GM12878 (cell line): ENCODE measurements at regions not wholly inside any gene's neighbourhood (a gene's known extent, or its start where the extent isn't known, plus 50 kb on each side); places are given as distances from the start of the nearest gene placed in this dataset.

Source experiments
- ATAC-seq: fragments of 200-7000 bp; cut with Tn5 transposase; 3 replicates; pipeline ENCODE4 v1.9.1; 2020; ENCODE audit warnings: mild to moderate bottlenecking, moderate library complexity
- BruUV-seq: library from RNA; stranded (reverse); fragments of 400-500 nt; replicated peaks from 2 replicates; lab custom pipeline; 2021; lab: Mats Ljungman, UMichigan
- CTCF ChIA-PET: fragments of 300-600 bp; sonication (Branson Sonifier 250); formaldehyde crosslinking; extraction: SDS; loops from one replicate; lab custom pipeline; 2021; ENCODE audit warnings: inconsistent platforms; lab: Yijun Ruan, JAX
- POLR2A ChIA-PET: fragments of 350-600 bp; formaldehyde crosslinking; extraction: SDS; loops from one replicate; lab custom pipeline; 2021; ENCODE audit warnings: inconsistent platforms; lab: Charles Lee
- RAD21 ChIA-PET: fragments of 300-600 bp; sonication (Branson Sonifier 250); formaldehyde crosslinking; loops from one replicate; lab custom pipeline; 2023; ENCODE audit warnings: antibody characterized with exemption; ENCODE audit not compliant: unreplicated experiment; lab: Charles Lee
- SMC1A ChIA-PET: fragments of 300-600 bp; sonication (Branson Sonifier 250); formaldehyde crosslinking; loops from one replicate; lab custom pipeline; 2023; ENCODE audit not compliant: unreplicated experiment, uncharacterized antibody; lab: Charles Lee
- DNase-seq: peaks from one replicate; pipeline ENCODE4 v3.0.0-alpha.2; 2011; ENCODE audit warnings: low read depth, low spot score
- FAIRE-seq: peaks from 3 replicates; lab custom pipeline; 2011; peaks lifted over from hg19 to GRCh38; lab: Jason Lieb, UNC
- H2AFZ ChIP-seq: 2 replicates; pipeline ENCODE4 v1.6.0; 2011; ENCODE audit warnings: low read depth, low read length, control low read depth; ENCODE audit not compliant: control insufficient read depth
- H3K27ac ChIP-seq: 2 replicates; pipeline ENCODE4 v1.5.1; 2011; ENCODE audit warnings: control low read depth; ENCODE audit not compliant: control insufficient read depth, insufficient read depth
- H3K27me3 ChIP-seq, 2 experiments: replicated peaks in 1 of 2; 2 replicates each; pipeline versions ENCODE4 v1.6.0 to v1.6.1; 2011; ENCODE audit warnings: low read length in 1 of 2; ENCODE audit not compliant: control insufficient read depth in 2 of 2, insufficient read depth in 2 of 2
- H3K36me3 ChIP-seq, 2 experiments: 2 replicates each; pipeline ENCODE4 v1.5.1; 2011; ENCODE audit warnings: low read length in 1 of 2; ENCODE audit not compliant: control insufficient read depth in 2 of 2, insufficient read depth in 2 of 2
- H3K4me1 ChIP-seq: 2 replicates; pipeline ENCODE4 v1.6.1; 2011; ENCODE audit warnings: mild to moderate bottlenecking, low read length, moderate library complexity, mixed read lengths; ENCODE audit not compliant: control insufficient read depth, insufficient read depth
- H3K4me2 ChIP-seq: 2 replicates; pipeline ENCODE4 v1.6.0; 2011; ENCODE audit warnings: control low read depth; ENCODE audit not compliant: control insufficient read depth, insufficient read depth
- H3K4me3 ChIP-seq: fragments of 200-600 bp; sonication (generic); 2 replicates; pipeline ENCODE4 v1.5.1; 2016
- H3K79me2 ChIP-seq: 2 replicates; pipeline ENCODE4 v1.6.0; 2011; ENCODE audit warnings: low read length; ENCODE audit not compliant: control insufficient read depth, insufficient read depth
- H3K9ac ChIP-seq: 2 replicates; pipeline ENCODE4 v1.8.0; 2011; ENCODE audit warnings: low read length, control low read depth, mixed read lengths; ENCODE audit not compliant: control insufficient read depth, insufficient read depth
- H3K9me3 ChIP-seq: replicated peaks from 3 replicates; pipeline ENCODE4 v1.5.1; 2011; ENCODE audit warnings: mild to moderate bottlenecking, low read length; ENCODE audit not compliant: control insufficient read depth, insufficient read depth
- H4K20me1 ChIP-seq: 2 replicates; pipeline ENCODE4 v1.6.0; 2011; ENCODE audit not compliant: control insufficient read depth, insufficient read depth
- CHD1 ChIP-seq: IDR thresholded peaks from 2 replicates; pipeline ENCODE4 v1.6.1; 2012; ENCODE audit warnings: low read depth, low read length, improper control_type of control experiment
- CHD4 ChIP-seq: fragments of 200-600 bp; sonication (generic); IDR thresholded peaks from 2 replicates; pipeline ENCODE4 v1.6.1; 2016; ENCODE audit warnings: mild to moderate bottlenecking
- ETV6 ChIP-seq, 2 experiments: fragments of 450-650 bp in 1 of 2; IDR thresholded peaks in 1 of 2; conservative IDR thresholded peaks in 1 of 2; 2 replicates each; pipeline ENCODE4 v1.6.1; 2014; ENCODE audit warnings: antibody characterized with exemption in 1 of 2, borderline replicate concordance in 1 of 2, low read depth in 1 of 2, mild to moderate bottlenecking in 1 of 2, moderate library complexity in 1 of 2
- EZH2 ChIP-seq: IDR thresholded peaks from 2 replicates; pipeline ENCODE4 v1.6.1; 2012; ENCODE audit warnings: low read depth, mild to moderate bottlenecking, control low read depth, inconsistent platforms, low read length, borderline replicate concordance; ENCODE audit not compliant: control insufficient read depth
- IKZF1 ChIP-seq: fragments of 450-650 bp; conservative IDR thresholded peaks from 2 replicates; pipeline ENCODE4 v1.6.1; 2017; ENCODE audit warnings: antibody characterized with exemption, mild to moderate bottlenecking
- SIN3A ChIP-seq: IDR thresholded peaks from 2 replicates; pipeline ENCODE4 v1.6.1; 2012; ENCODE audit warnings: low read depth, low read length, improper control_type of control experiment
- SP1 ChIP-seq: IDR thresholded peaks from one replicate; pipeline ENCODE4 v1.6.1; 2011; ENCODE audit warnings: low read depth, low read length
- STAT1 ChIP-seq: fragments of 450-650 bp; conservative IDR thresholded peaks from 2 replicates; pipeline ENCODE4 v1.6.1; 2014; ENCODE audit warnings: antibody characterized with exemption, mild to moderate bottlenecking
- WGBS: methylation state at CpG from one replicate; pipeline ENCODE4 v1.1.6; 2016; ENCODE audit warnings: low lambda C conversion rate; ENCODE audit not compliant: insufficient replicate concordance, insufficient coverage; ENCODE audit errors: missing lambda C conversion rate; 5-methylcytosine and 5-hydroxymethylcytosine counted together
- in situ Hi-C: fragments of 300-500 bp; cut with MboI; formaldehyde crosslinking; loops from 9 replicates; pipeline ENCODE4 v1.14.3; 2018; ENCODE audit warnings: mixed read lengths
- intact Hi-C: fragments of 100-400 bp; cut with micrococcal nuclease; formaldehyde crosslinking; loops from one replicate; pipeline ENCODE4 v1.14.2; 2022; ENCODE audit not compliant: unreplicated experiment
- TF ChIP-seq, protein P1 (sequence below), 3 experiments: IDR thresholded peaks in 2 of 3; conservative IDR thresholded peaks in 1 of 3; 2 replicates each; pipeline ENCODE4 v1.5.1; 2011; ENCODE audit warnings: low read depth in 3 of 3, low read length in 3 of 3, mild to moderate bottlenecking in 3 of 3, control low read depth in 2 of 3, moderate library complexity in 2 of 3, inconsistent platforms in 1 of 3, mixed read lengths in 1 of 3; ENCODE audit not compliant: control insufficient read depth in 2 of 3, insufficient read depth in 1 of 3; ENCODE audit errors: extremely low read depth in 1 of 3
- TF ChIP-seq, protein P2 (sequence below): fragments of 450-650 bp; formaldehyde crosslinking; IDR thresholded peaks from 2 replicates; pipeline ENCODE4 v1.4.0; 2020; ENCODE audit warnings: mild to moderate bottlenecking, moderate library complexity
- TF ChIP-seq, protein P3 (sequence below): IDR thresholded peaks from 2 replicates; pipeline ENCODE4 v1.6.1; 2011; ENCODE audit warnings: borderline replicate concordance, low read depth, mild to moderate bottlenecking, moderate library complexity, mixed read lengths, low read length; ENCODE audit not compliant: insufficient read depth; ENCODE audit errors: extremely low read length
- TF ChIP-seq, protein P4 (sequence below): fragments of 450-650 bp; IDR thresholded peaks from 2 replicates; pipeline ENCODE4 v1.6.1; 2017; ENCODE audit warnings: antibody characterized with exemption, mild to moderate bottlenecking, moderate library complexity

DNA sequence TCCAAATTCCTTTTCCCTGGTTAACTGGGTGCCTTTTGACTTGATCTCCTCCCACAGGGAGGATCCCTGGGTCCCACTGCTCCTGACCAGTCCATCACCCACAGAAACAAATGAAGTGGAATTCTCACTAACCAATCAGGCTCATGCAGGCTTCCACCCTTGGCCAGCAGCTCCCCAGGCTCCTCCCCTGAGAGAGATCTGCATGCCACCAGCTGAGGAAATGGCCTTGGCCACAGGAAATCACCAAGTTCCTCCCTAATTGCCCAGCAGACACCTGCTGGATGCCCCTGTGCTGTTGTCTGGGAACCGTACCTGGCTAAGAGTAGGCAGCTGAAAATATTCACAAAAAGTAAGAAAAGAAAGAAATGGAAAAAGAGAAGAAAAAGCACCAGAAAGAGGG lies 207.4 kb downstream of the NCK2 start:
- CTCF ChIA-PET: no interaction called here
- intact Hi-C loops: no loop called here
- Histone ChIP-seq H3K36me3 (no peaks in the 10 kb centered on the region), H3K27ac (no peak overlapping the region), H3K9ac (no peak overlapping the region), H3K4me3 (no peak overlapping the region), H3K4me1 (no peaks in the 10 kb centered on the region), H3K27me3 (no peaks in the 10 kb centered on the region), H2AFZ (no peak overlapping the region), H3K4me2 (no peak overlapping the region), H4K20me1 (no peaks in the 10 kb centered on the region), H3K79me2 (no peaks in the 10 kb centered on the region), H3K9me3 (no peaks in the 10 kb centered on the region)
- RAD21 ChIA-PET: no interaction called here
- DNase-seq: no peak
- 0% methylated on average over 1 of the region's 1 CpG for WGBS
- BruUV-seq: no TSS peak
- SMC1A ChIA-PET: interaction anchor here (0.7 kb wide), 1 partner anchor 8 kb away, joined by 3 read pairs; no protein-coding TSS in a partner anchor
- ATAC-seq: no peak
- FAIRE-seq: no peak
- POLR2A ChIA-PET: no interaction called here
- in situ Hi-C loops: no loop called here
- TF ChIP-seq SIN3A (no peak), ETV6 (conservative IDR thresholded peaks at IDR 0.05 in 1 of 2, IDR thresholded peaks at IDR 0.05 in 1 of 2; ENCODE audit: borderline replicate concordance in 1 of 2, low read depth in 1 of 2) (no peak), SP1 (no peak), IKZF1 (no peak), EZH2 (no peak), STAT1 (no peak), CHD4 (no peak), CHD1 (no peak)
- TF ChIP-seq, protein P1, sequence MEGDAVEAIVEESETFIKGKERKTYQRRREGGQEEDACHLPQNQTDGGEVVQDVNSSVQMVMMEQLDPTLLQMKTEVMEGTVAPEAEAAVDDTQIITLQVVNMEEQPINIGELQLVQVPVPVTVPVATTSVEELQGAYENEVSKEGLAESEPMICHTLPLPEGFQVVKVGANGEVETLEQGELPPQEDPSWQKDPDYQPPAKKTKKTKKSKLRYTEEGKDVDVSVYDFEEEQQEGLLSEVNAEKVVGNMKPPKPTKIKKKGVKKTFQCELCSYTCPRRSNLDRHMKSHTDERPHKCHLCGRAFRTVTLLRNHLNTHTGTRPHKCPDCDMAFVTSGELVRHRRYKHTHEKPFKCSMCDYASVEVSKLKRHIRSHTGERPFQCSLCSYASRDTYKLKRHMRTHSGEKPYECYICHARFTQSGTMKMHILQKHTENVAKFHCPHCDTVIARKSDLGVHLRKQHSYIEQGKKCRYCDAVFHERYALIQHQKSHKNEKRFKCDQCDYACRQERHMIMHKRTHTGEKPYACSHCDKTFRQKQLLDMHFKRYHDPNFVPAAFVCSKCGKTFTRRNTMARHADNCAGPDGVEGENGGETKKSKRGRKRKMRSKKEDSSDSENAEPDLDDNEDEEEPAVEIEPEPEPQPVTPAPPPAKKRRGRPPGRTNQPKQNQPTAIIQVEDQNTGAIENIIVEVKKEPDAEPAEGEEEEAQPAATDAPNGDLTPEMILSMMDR (IDR thresholded peaks at IDR 0.05 in 2 of 3, conservative IDR thresholded peaks at IDR 0.05 in 1 of 3; ENCODE audit: control insufficient read depth in 2 of 3, extremely low read depth in 1 of 3, insufficient read depth in 1 of 3, low read depth in 3 of 3, low read length in 3 of 3): no peak
- TF ChIP-seq, protein P2, sequence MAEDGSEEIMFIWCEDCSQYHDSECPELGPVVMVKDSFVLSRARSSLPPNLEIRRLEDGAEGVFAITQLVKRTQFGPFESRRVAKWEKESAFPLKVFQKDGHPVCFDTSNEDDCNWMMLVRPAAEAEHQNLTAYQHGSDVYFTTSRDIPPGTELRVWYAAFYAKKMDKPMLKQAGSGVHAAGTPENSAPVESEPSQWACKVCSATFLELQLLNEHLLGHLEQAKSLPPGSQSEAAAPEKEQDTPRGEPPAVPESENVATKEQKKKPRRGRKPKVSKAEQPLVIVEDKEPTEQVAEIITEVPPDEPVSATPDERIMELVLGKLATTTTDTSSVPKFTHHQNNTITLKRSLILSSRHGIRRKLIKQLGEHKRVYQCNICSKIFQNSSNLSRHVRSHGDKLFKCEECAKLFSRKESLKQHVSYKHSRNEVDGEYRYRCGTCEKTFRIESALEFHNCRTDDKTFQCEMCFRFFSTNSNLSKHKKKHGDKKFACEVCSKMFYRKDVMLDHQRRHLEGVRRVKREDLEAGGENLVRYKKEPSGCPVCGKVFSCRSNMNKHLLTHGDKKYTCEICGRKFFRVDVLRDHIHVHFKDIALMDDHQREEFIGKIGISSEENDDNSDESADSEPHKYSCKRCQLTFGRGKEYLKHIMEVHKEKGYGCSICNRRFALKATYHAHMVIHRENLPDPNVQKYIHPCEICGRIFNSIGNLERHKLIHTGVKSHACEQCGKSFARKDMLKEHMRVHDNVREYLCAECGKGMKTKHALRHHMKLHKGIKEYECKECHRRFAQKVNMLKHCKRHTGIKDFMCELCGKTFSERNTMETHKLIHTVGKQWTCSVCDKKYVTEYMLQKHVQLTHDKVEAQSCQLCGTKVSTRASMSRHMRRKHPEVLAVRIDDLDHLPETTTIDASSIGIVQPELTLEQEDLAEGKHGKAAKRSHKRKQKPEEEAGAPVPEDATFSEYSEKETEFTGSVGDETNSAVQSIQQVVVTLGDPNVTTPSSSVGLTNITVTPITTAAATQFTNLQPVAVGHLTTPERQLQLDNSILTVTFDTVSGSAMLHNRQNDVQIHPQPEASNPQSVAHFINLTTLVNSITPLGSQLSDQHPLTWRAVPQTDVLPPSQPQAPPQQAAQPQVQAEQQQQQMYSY (CRISPR knock-in tag): no peak
- TF ChIP-seq, protein P3, sequence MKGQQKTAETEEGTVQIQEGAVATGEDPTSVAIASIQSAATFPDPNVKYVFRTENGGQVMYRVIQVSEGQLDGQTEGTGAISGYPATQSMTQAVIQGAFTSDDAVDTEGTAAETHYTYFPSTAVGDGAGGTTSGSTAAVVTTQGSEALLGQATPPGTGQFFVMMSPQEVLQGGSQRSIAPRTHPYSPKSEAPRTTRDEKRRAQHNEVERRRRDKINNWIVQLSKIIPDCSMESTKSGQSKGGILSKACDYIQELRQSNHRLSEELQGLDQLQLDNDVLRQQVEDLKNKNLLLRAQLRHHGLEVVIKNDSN: no peak
- TF ChIP-seq, protein P4, sequence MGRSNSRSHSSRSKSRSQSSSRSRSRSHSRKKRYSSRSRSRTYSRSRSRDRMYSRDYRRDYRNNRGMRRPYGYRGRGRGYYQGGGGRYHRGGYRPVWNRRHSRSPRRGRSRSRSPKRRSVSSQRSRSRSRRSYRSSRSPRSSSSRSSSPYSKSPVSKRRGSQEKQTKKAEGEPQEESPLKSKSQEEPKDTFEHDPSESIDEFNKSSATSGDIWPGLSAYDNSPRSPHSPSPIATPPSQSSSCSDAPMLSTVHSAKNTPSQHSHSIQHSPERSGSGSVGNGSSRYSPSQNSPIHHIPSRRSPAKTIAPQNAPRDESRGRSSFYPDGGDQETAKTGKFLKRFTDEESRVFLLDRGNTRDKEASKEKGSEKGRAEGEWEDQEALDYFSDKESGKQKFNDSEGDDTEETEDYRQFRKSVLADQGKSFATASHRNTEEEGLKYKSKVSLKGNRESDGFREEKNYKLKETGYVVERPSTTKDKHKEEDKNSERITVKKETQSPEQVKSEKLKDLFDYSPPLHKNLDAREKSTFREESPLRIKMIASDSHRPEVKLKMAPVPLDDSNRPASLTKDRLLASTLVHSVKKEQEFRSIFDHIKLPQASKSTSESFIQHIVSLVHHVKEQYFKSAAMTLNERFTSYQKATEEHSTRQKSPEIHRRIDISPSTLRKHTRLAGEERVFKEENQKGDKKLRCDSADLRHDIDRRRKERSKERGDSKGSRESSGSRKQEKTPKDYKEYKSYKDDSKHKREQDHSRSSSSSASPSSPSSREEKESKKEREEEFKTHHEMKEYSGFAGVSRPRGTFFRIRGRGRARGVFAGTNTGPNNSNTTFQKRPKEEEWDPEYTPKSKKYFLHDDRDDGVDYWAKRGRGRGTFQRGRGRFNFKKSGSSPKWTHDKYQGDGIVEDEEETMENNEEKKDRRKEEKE: no peak
